Bronchial epithelial cell (primary cell): ENCODE measurements at regions not wholly inside any gene's neighbourhood (a gene's known extent, or its start where the extent isn't known, plus 50 kb on each side); places are given as distances from the start of the nearest gene placed in this dataset.
"Not testable (repeated sequence)": the region's sequence is repeated elsewhere in the genome, so short reads cannot be mapped to it uniquely, and the experiment has no call there.

Experiments
- DNase-seq: peaks from one replicate; pipeline ENCODE4 v3.0.0-alpha.2; 2010; ENCODE audit warnings: low read depth
- FAIRE-seq: peaks from 2 replicates; lab custom pipeline; 2011; peaks lifted over from hg19 to GRCh38; lab: Jason Lieb, UNC
- H3K27me3 ChIP-seq: 2 replicates; pipeline ENCODE4 v1.5.1; 2011; ENCODE audit warnings: low read length; ENCODE audit not compliant: control insufficient read depth, insufficient read depth
- H3K36me3 ChIP-seq: 2 replicates; pipeline ENCODE4 v1.5.1; 2011; ENCODE audit warnings: low read length; ENCODE audit not compliant: control insufficient read depth, insufficient read depth
- H3K4me3 ChIP-seq: 2 replicates; pipeline ENCODE4 v1.5.1; 2011; ENCODE audit warnings: mild to moderate bottlenecking, low read depth, low read length, control low read depth
- CTCF ChIP-seq: IDR thresholded peaks from 2 replicates; pipeline ENCODE4 v1.5.1; 2011; ENCODE audit warnings: mild to moderate bottlenecking, moderate library complexity, low read length, control low read depth, inconsistent platforms; ENCODE audit not compliant: insufficient read depth, severe bottlenecking

DNA sequence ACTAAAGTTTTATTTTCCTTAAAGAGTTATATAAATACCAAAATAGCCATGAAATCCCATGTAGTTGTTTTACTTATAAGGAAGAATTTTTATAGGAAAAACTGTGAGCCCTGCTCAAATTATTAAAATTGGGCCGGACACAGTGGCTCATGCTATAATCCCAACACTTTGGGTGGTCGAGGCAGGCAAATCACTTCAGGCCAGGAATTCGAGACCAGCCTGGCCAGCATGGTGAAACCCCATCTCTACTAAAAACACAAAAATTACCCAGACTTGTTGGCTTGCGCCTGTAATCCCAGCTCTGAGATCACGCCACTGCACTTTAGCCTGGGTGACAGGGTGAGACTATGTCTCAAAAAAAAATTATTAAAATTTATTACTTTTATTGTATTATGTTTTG lies 149.3 kb downstream of the MRPL39 start:
- no peak for TF ChIP-seq CTCF
- no peaks in the 10 kb centered on the region for H3K27me3 ChIP-seq
- FAIRE-seq (no peak), DNase-seq (no peak)
- no peaks in the 10 kb centered on the region for H3K36me3 ChIP-seq
- H3K4me3 ChIP-seq: no peak overlapping the region

- no peaks in the 10 kb centered on the region for H3K27me3 ChIP-seq
- FAIRE-seq (no peak), DNase-seq (peak; percentile 70)
- no peak for TF ChIP-seq CTCF
- H3K36me3 ChIP-seq: no peaks in the 10 kb centered on the region
- no peak overlapping the region for H3K4me3 ChIP-seq
Observed at GRCh38 chr21:25457411-25457810, 149.9 kb downstream of the MRPL39 start.

- H3K27me3 ChIP-seq: no peaks in the 10 kb centered on the region
- no peak for FAIRE-seq
- H3K36me3 ChIP-seq: no peaks in the 10 kb centered on the region
- no peak for TF ChIP-seq CTCF
- H3K4me3 ChIP-seq: no peak overlapping the region
- DNase-seq: peak; percentile 2
Observed at GRCh38 chr21:25456672-25457071, 150.6 kb downstream of the MRPL39 start.

DNA sequence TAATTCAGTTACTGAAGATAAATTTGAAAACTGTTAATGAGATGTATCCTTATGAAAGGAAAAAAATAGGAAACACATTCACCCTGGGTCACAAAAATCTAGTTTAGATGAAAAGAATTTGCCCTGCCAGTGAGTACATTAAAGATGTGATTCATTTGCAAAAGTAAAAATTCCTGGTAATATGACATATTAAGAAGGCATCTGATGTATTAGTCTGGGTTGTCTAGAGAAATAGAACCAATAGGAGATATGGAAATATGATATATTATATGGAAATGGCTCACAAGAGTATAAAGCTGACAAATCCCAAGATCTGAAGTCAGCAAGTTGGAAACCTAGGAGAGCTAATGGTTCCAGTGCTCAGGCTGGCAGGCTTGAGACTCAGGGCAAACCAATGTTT lies 153.8 kb downstream of the MRPL39 start:
- H3K36me3 ChIP-seq: no peaks in the 10 kb centered on the region

GRCh38 chr21:25449950-25450349 lies 157.3 kb downstream of the MRPL39 start:
- Histone ChIP-seq H3K36me3 (no peaks in the 10 kb centered on the region), H3K27me3 (no peaks in the 10 kb centered on the region), H3K4me3 (no peak overlapping the region)
- no peak for DNase-seq
- TF ChIP-seq CTCF: no peak
- no peak for FAIRE-seq

More for the DNA sequence above, 153.8 kb downstream of the MRPL39 start:
- no peak for TF ChIP-seq CTCF
- FAIRE-seq: no peak
- H3K4me3 ChIP-seq: no peak overlapping the region
- no peaks in the 10 kb centered on the region for H3K27me3 ChIP-seq
- peak; percentile 12 for DNase-seq

- no peak for DNase-seq
- TF ChIP-seq CTCF: no peak
- FAIRE-seq: no peak
- H3K4me3 ChIP-seq: no peak overlapping the region
- no peaks in the 10 kb centered on the region for H3K27me3 ChIP-seq
- no peaks in the 10 kb centered on the region for H3K36me3 ChIP-seq
Observed at GRCh38 chr21:25441835-25442234, 165.4 kb downstream of the MRPL39 start.

DNA sequence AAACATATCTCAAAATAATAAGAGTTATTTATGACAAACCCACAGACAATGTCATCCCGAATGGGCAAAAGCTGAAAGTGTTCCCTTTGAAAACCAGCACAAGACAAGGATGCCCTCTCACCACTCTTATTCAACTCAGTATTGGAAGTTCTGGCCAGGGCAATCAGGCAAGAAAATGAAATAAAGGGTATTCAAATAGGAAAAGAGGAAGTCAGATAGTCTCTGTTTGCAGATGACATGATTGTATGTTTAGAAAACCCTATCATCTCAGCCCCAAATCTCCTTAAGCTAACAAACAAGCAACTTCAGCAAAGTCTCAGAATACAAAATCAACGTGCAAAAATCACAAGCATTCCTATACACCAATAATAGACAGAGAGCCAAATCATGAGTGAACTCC lies 169.8 kb downstream of the MRPL39 start:
- not testable (repeated sequence) for FAIRE-seq

More for the DNA sequence above, 169.8 kb downstream of the MRPL39 start:
- H3K36me3 ChIP-seq, DNase-seq, H3K27me3 ChIP-seq, H3K4me3 ChIP-seq: not testable (repeated sequence)
